ENCODE measurements at regions not wholly inside any gene's neighbourhood (a gene's known extent, or its start where the extent isn't known, plus 50 kb on each side); places are given as distances from the start of the nearest gene placed in this dataset.

DNA sequence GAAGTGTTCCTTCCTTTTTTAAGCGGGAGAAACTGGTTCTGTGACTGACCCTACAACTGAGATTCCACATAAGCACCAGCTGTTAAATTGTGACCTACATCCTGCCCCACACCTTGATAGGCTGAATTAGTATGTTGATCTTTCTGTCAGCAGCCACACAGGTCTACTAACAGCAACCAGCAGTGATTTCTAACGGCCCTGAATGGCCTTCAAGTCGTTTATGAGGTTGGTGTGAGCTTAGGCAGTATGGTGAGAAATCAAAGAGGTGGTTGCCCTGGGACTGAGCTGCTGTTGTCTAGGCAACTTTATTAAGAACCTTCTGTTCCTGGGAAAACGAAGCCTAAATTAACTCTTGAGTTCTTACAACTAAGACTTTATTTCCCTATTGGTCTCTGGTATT lies 197.2 kb upstream of the FSHR start:
- no peak overlapping the region for H2AFZ ChIP-seq (ENCODE audit: low read length)
- no peak overlapping the region for H3K27ac ChIP-seq (ENCODE audit: low read depth, low read length, poor library complexity, severe bottlenecking)
- TF ChIP-seq, protein P1, sequence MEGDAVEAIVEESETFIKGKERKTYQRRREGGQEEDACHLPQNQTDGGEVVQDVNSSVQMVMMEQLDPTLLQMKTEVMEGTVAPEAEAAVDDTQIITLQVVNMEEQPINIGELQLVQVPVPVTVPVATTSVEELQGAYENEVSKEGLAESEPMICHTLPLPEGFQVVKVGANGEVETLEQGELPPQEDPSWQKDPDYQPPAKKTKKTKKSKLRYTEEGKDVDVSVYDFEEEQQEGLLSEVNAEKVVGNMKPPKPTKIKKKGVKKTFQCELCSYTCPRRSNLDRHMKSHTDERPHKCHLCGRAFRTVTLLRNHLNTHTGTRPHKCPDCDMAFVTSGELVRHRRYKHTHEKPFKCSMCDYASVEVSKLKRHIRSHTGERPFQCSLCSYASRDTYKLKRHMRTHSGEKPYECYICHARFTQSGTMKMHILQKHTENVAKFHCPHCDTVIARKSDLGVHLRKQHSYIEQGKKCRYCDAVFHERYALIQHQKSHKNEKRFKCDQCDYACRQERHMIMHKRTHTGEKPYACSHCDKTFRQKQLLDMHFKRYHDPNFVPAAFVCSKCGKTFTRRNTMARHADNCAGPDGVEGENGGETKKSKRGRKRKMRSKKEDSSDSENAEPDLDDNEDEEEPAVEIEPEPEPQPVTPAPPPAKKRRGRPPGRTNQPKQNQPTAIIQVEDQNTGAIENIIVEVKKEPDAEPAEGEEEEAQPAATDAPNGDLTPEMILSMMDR (IDR thresholded peaks at IDR 0.05; ENCODE audit: low read length): no peak
- TF ChIP-seq EZH2 (IDR thresholded peaks at IDR 0.05; ENCODE audit: borderline replicate concordance, low read length): no peak

DNA sequence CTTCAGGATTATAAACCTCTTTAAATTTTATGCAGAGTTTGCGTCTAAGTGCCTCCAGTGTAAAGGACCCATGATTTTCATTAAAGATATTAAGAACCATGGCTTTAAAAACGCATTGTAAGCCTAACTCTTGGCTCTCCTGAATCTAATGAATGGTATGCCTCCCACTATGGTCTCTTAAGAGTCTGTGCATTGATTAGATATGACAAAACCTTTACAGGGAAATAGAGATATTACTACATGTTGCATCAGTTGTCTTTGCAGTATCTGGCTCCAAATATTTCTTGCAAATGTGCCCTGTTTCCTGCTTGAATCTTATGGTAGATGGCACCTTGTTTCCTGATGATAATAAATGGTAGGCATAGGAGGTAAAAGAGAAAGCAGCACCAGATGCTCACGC lies 189.3 kb upstream of the FSHR start:
- Histone ChIP-seq H3K4me1 (ENCODE audit: insufficient read depth, low read length, severe bottlenecking) (no peaks in the 10 kb centered on the region), H3K27me3 (ENCODE audit: insufficient read depth, low read length) (no peaks in the 10 kb centered on the region), H3K4me3 (ENCODE audit: low read depth, low read length, poor library complexity, severe bottlenecking) (no peak overlapping the region), H3K9me3 (ENCODE audit: low read length) (no peaks in the 10 kb centered on the region), H3K79me2 (ENCODE audit: insufficient read depth, low read length) (no peaks in the 10 kb centered on the region), H3K27ac (ENCODE audit: low read depth, low read length, poor library complexity, severe bottlenecking) (no peak overlapping the region), H3F3A (ENCODE audit: insufficient read depth, low read length) (no peaks in the 10 kb centered on the region), H4K20me1 (ENCODE audit: insufficient read depth, low read length) (no peaks in the 10 kb centered on the region), H3K4me2 (ENCODE audit: low read length) (no peak overlapping the region), H3K9me2 (ENCODE audit: low read depth, low read length) (no peaks in the 10 kb centered on the region), H3K36me3 (ENCODE audit: insufficient read depth, low read length) (no peaks in the 10 kb centered on the region), H3K9ac (ENCODE audit: low read length) (no peak overlapping the region), H2AFZ (ENCODE audit: low read length) (no peak overlapping the region)
- TF ChIP-seq, protein P1 (IDR thresholded peaks at IDR 0.05; ENCODE audit: low read length): no peak
- TF ChIP-seq EZH2 (IDR thresholded peaks at IDR 0.05; ENCODE audit: borderline replicate concordance, low read length): no peak

More for the DNA sequence above, 197.2 kb upstream of the FSHR start:
- no peaks in the 10 kb centered on the region for H3F3A ChIP-seq (ENCODE audit: insufficient read depth, low read length)
- H3K4me2 ChIP-seq (ENCODE audit: low read length): no peak overlapping the region
- H3K4me1 ChIP-seq (ENCODE audit: insufficient read depth, low read length, severe bottlenecking): no peaks in the 10 kb centered on the region
- no peaks in the 10 kb centered on the region for H4K20me1 ChIP-seq (ENCODE audit: insufficient read depth, low read length)
- H3K9ac ChIP-seq (ENCODE audit: low read length): no peak overlapping the region
- no peaks in the 10 kb centered on the region for H3K9me3 ChIP-seq (ENCODE audit: low read length)
- no peaks in the 10 kb centered on the region for H3K79me2 ChIP-seq (ENCODE audit: insufficient read depth, low read length)
- H3K36me3 ChIP-seq (ENCODE audit: insufficient read depth, low read length): no peaks in the 10 kb centered on the region
- no peak overlapping the region for H3K4me3 ChIP-seq (ENCODE audit: low read depth, low read length, poor library complexity, severe bottlenecking)
- H3K27me3 ChIP-seq (ENCODE audit: insufficient read depth, low read length): no peaks in the 10 kb centered on the region
- no peaks in the 10 kb centered on the region for H3K9me2 ChIP-seq (ENCODE audit: low read depth, low read length)

DNA sequence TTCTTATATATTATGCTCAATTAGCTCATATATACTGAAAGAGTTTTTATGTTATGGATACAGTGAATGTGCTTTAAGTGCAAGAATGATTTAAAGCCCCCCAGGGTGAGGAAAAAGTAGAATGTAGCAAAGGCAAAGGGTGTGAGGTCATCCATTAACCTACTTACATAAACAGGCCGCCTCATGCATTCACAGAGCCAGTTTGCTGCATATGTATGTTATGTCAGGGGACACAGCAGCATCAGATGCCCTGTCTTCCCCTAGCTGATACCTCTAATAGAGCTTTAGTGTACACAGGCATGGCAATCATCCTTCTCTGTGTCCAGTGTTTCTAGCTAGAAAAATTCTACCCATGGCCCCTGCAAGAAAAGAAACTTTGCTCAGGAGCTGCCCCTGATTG lies 187.8 kb upstream of the FSHR start:
- no peaks in the 10 kb centered on the region for H3K9me2 ChIP-seq (ENCODE audit: low read depth, low read length)

More for the DNA sequence above, 187.8 kb upstream of the FSHR start:
- Histone ChIP-seq H3K9ac (ENCODE audit: low read length) (no peak overlapping the region), H3K27me3 (ENCODE audit: insufficient read depth, low read length) (no peaks in the 10 kb centered on the region), H3K79me2 (ENCODE audit: insufficient read depth, low read length) (no peaks in the 10 kb centered on the region), H3F3A (ENCODE audit: insufficient read depth, low read length) (no peaks in the 10 kb centered on the region), H3K27ac (ENCODE audit: low read depth, low read length, poor library complexity, severe bottlenecking) (no peak overlapping the region), H3K4me3 (ENCODE audit: low read depth, low read length, poor library complexity, severe bottlenecking) (no peak overlapping the region), H4K20me1 (ENCODE audit: insufficient read depth, low read length) (no peaks in the 10 kb centered on the region), H3K4me1 (ENCODE audit: insufficient read depth, low read length, severe bottlenecking) (no peaks in the 10 kb centered on the region), H2AFZ (ENCODE audit: low read length) (no peak overlapping the region), H3K4me2 (ENCODE audit: low read length) (no peak overlapping the region), H3K9me3 (ENCODE audit: low read length) (no peaks in the 10 kb centered on the region), H3K36me3 (ENCODE audit: insufficient read depth, low read length) (no peaks in the 10 kb centered on the region)
- TF ChIP-seq EZH2 (IDR thresholded peaks at IDR 0.05; ENCODE audit: borderline replicate concordance, low read length): no peak
- TF ChIP-seq, protein P1 (IDR thresholded peaks at IDR 0.05; ENCODE audit: low read length): no peak

Measured in OCI-LY1 (cell line).